PC-3 (cell line): ENCODE measurements at regions not wholly inside any gene's neighbourhood (a gene's known extent, or its start where the extent isn't known, plus 50 kb on each side); places are given as distances from the start of the nearest gene placed in this dataset.

Experiments
- ATAC-seq: fragments of 200-7000 bp; cut with Tn5 transposase; 2 replicates; pipeline ENCODE4 v1.9.1; 2020; ENCODE audit warnings: mild to moderate bottlenecking, moderate library complexity
- BruUV-seq: library from RNA; stranded (reverse); fragments of 400-500 nt; replicated peaks from 2 replicates; lab custom pipeline; 2021; lab: Mats Ljungman, UMichigan
- CTCF ChIA-PET: fragments of 300-600 bp; sonication (Branson Sonifier 250); formaldehyde crosslinking; loops from one replicate; lab custom pipeline; 2022; ENCODE audit warnings: antibody characterized with exemption; lab: Charles Lee
- POLR2A ChIA-PET: fragments of 300-600 bp; sonication (Branson Sonifier 250); formaldehyde crosslinking; loops from one replicate; lab custom pipeline; 2022; ENCODE audit warnings: antibody characterized with exemption; ENCODE audit not compliant: unreplicated experiment; lab: Charles Lee
- DNase-seq: peaks from one replicate; pipeline ENCODE4 v3.0.0-alpha.2; 2015
- H2AFZ ChIP-seq: fragments of 300-600 bp; sonication (generic); 2 replicates; pipeline ENCODE4 v1.6.0; 2016; ENCODE audit warnings: antibody characterized with exemption, low read length
- H3F3A ChIP-seq: fragments of 300-600 bp; sonication (generic); one replicate; pipeline ENCODE4 v1.6.0; 2017; ENCODE audit warnings: antibody characterized with exemption, low read length, control low read depth, mild to moderate bottlenecking; ENCODE audit not compliant: unreplicated experiment
- H3K27ac ChIP-seq: fragments of 300-600 bp; sonication (generic); 2 replicates; pipeline ENCODE4 v1.5.1; 2016; ENCODE audit warnings: mild to moderate bottlenecking, low read length
- H3K27me3 ChIP-seq: fragments of 300-600 bp; sonication (generic); 2 replicates; pipeline ENCODE4 v1.6.1; 2016; ENCODE audit warnings: low read length, mixed read lengths
- H3K36me3 ChIP-seq: fragments of 300-600 bp; sonication (generic); 2 replicates; pipeline ENCODE4 v1.6.1; 2016; ENCODE audit warnings: low read depth, mixed run types, low read length, mixed read lengths
- H3K4me1 ChIP-seq: fragments of 300-600 bp; sonication (generic); 2 replicates; pipeline ENCODE4 v1.5.1; 2016; ENCODE audit warnings: low read length; ENCODE audit not compliant: insufficient read depth
- H3K4me2 ChIP-seq: fragments of 300-600 bp; sonication (generic); 2 replicates; pipeline ENCODE4 v1.6.0; 2016; ENCODE audit warnings: low read length
- H3K4me3 ChIP-seq: fragments of 300-600 bp; sonication (generic); 2 replicates; pipeline ENCODE4 v1.5.1; 2016; ENCODE audit warnings: mild to moderate bottlenecking, low read length, mixed read lengths
- H3K79me2 ChIP-seq: fragments of 300-600 bp; sonication (generic); 2 replicates; pipeline ENCODE4 v1.6.1; 2017; ENCODE audit warnings: low read length, mixed read lengths
- H3K9ac ChIP-seq: fragments of 300-600 bp; sonication (generic); 2 replicates; pipeline ENCODE4 v1.6.0; 2016; ENCODE audit warnings: mild to moderate bottlenecking, low read length
- H3K9me2 ChIP-seq: fragments of 300-600 bp; sonication (generic); replicated peaks from 2 replicates; pipeline ENCODE4 v1.6.1; 2016; ENCODE audit warnings: mixed run types, low read length, mixed read lengths
- H3K9me3 ChIP-seq: fragments of 300-600 bp; sonication (generic); 2 replicates; pipeline ENCODE4 v1.6.1; 2016; ENCODE audit warnings: low read length, mixed read lengths
- H4K20me1 ChIP-seq: fragments of 300-600 bp; sonication (generic); 2 replicates; pipeline ENCODE4 v1.6.1; 2016; ENCODE audit warnings: low read length, mixed read lengths
- EZH2 ChIP-seq: fragments of 300-600 bp; sonication (generic); IDR thresholded peaks from one replicate; pipeline ENCODE4 v1.6.1; 2017; ENCODE audit warnings: antibody characterized with exemption, mild to moderate bottlenecking, low read length; ENCODE audit not compliant: unreplicated experiment
- EZH2phosphoT487 ChIP-seq: fragments of 300-600 bp; sonication (generic); IDR thresholded peaks from 2 replicates; pipeline ENCODE4 v1.6.1; 2018; ENCODE audit warnings: mild to moderate bottlenecking, antibody characterized with exemption, low read length, borderline replicate concordance
- intact Hi-C: fragments of 100-400 bp; cut with micrococcal nuclease; formaldehyde crosslinking; loops from 2 replicates; pipeline ENCODE4 v1.9.0; 2023
- TF ChIP-seq, protein P1 (sequence below): fragments of 300-600 bp; sonication (generic); conservative IDR thresholded peaks from 2 replicates; pipeline ENCODE4 v1.5.1; 2017; ENCODE audit warnings: antibody characterized with exemption, low read depth, mild to moderate bottlenecking, low read length

DNA sequence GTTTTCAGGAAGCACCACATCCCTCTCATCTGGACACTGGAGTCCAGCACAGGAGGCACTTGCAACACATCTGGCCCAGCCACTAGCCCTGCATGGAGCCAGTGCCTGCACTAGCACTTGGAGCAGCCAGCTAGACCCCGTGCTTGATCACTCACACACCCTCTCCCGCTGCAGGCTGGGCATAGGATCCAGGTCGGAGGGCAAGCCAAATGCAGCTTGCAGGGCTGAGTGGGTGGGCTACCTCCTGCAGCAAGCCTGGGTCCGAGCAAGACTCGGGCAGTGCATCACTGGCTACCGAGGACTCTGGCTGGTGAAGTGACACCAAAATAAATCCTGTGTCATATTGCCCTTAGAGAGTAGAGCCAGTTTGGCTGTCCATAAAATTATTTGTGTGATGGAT lies 1795.4 kb downstream of the LRRC4C start:
- Histone ChIP-seq H3K4me3 (no peak overlapping the region), H3K36me3 (no peaks in the 10 kb centered on the region), H2AFZ (no peak overlapping the region), H3K27me3 (no peaks in the 10 kb centered on the region), H3F3A (no peaks in the 10 kb centered on the region), H3K9me3 (no peaks in the 10 kb centered on the region), H3K9ac (no peak overlapping the region), H3K79me2 (no peaks in the 10 kb centered on the region), H3K9me2 (no peaks in the 10 kb centered on the region), H4K20me1 (no peaks in the 10 kb centered on the region), H3K4me2 (no peak overlapping the region), H3K4me1 (peaks cover 1% of the 10 kb centered on the region; the same call in 1 of the 2 replicates), H3K27ac (no peak overlapping the region)
- CTCF ChIA-PET = no interaction called here
- ATAC-seq = no peak
- DNase-seq = no peak
- intact Hi-C loops = no loop called here
- TF ChIP-seq EZH2phosphoT487 (no peak), EZH2 (no peak)
- TF ChIP-seq, protein P1, sequence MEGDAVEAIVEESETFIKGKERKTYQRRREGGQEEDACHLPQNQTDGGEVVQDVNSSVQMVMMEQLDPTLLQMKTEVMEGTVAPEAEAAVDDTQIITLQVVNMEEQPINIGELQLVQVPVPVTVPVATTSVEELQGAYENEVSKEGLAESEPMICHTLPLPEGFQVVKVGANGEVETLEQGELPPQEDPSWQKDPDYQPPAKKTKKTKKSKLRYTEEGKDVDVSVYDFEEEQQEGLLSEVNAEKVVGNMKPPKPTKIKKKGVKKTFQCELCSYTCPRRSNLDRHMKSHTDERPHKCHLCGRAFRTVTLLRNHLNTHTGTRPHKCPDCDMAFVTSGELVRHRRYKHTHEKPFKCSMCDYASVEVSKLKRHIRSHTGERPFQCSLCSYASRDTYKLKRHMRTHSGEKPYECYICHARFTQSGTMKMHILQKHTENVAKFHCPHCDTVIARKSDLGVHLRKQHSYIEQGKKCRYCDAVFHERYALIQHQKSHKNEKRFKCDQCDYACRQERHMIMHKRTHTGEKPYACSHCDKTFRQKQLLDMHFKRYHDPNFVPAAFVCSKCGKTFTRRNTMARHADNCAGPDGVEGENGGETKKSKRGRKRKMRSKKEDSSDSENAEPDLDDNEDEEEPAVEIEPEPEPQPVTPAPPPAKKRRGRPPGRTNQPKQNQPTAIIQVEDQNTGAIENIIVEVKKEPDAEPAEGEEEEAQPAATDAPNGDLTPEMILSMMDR = no peak
- POLR2A ChIA-PET = no interaction called here
- no TSS peak for BruUV-seq

DNA sequence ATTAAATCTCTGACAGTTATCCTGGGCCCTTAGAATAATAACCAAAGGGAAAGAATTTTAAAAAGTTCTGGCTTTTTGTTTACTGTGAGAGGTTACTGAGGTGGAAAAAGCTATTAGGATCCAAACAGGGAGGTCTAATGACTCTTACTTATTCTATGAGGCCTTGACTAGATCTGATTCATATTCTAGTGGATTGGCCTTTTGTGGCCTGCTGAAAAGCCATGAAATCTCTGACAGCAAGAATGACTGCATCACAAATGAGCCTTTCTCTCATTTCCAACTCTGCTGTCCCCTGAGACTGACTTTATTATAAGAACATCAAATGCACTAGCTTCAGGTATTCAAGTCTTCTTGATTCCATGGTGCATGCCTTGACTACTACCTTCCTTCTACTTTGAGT lies 1797.6 kb downstream of the LRRC4C start:
- Histone ChIP-seq H3K4me1 (no peaks in the 10 kb centered on the region), H3F3A (no peaks in the 10 kb centered on the region), H3K4me2 (no peak overlapping the region), H3K27me3 (no peaks in the 10 kb centered on the region), H3K9ac (no peak overlapping the region), H4K20me1 (no peaks in the 10 kb centered on the region), H3K9me2 (no peaks in the 10 kb centered on the region), H3K79me2 (no peaks in the 10 kb centered on the region), H3K9me3 (no peaks in the 10 kb centered on the region), H3K27ac (no peak overlapping the region), H3K4me3 (no peak overlapping the region), H3K36me3 (no peaks in the 10 kb centered on the region), H2AFZ (no peak overlapping the region)
- DNase-seq (no peak), ATAC-seq (no peak)
- BruUV-seq = no TSS peak
- intact Hi-C loops = no loop called here
- POLR2A ChIA-PET = no interaction called here
- CTCF ChIA-PET = no interaction called here
- TF ChIP-seq EZH2 (no peak), EZH2phosphoT487 (no peak)
- TF ChIP-seq, protein P1 = no peak

DNA sequence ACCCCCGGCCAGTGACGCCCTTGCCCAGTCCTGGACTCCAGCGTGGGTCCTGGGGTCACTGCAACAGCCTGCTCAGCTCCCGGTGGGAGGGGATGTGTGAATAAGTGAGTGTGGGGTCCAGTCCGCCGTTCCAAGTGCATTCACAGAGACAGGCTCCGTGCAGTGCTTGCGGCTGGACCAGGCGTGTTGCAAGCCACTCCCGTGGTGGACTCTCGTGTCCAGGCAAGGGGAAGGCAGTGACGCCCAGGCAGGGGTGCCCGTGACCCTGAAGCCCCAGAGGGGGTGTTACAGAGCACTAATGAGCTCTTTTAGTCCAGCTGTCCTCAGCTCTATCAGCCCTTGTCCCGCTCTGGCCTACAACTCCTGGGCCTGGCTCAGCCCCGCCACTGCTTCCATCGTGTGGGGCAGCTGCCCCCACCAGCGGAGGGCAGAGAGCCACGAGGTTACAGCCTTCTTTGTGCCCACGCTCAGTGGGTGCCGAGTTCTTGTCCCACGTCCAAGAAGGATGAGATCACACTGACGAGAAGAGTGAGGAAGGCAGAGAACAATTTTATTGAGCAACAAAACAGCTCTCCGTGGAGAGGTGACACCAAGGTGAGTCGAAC lies 1807.5 kb downstream of the LRRC4C start:
- no peak overlapping the region for H3K4me2 ChIP-seq
- no peaks in the 10 kb centered on the region for H4K20me1 ChIP-seq
- H3K36me3 ChIP-seq = no peaks in the 10 kb centered on the region
- no peaks in the 10 kb centered on the region for H3K9me3 ChIP-seq
- H3K4me3 ChIP-seq = no peak overlapping the region
- H3K4me1 ChIP-seq = no peaks in the 10 kb centered on the region
- no TSS peak for BruUV-seq
- H3K79me2 ChIP-seq = no peaks in the 10 kb centered on the region
- H2AFZ ChIP-seq = peak overlapping the region; percentile 50; the same call in 1 of the 2 replicates
- POLR2A ChIA-PET = no interaction called here
- no peak overlapping the region for H3K9ac ChIP-seq
- no peaks in the 10 kb centered on the region for H3K9me2 ChIP-seq
- no peaks in the 10 kb centered on the region for H3K27me3 ChIP-seq
- DNase-seq (no peak), ATAC-seq (no peak)
- intact Hi-C loops = no loop called here
- TF ChIP-seq, protein P1 = no peak
- TF ChIP-seq EZH2phosphoT487 = no peak
- TF ChIP-seq EZH2 = no peak
- H3F3A ChIP-seq = no peaks in the 10 kb centered on the region
- CTCF ChIA-PET = no interaction called here
- no peak overlapping the region for H3K27ac ChIP-seq
